Mesothelial cell of epicardium (in vitro differentiated cells): ENCODE measurements at regions not wholly inside any gene's neighbourhood (a gene's known extent, or its start where the extent isn't known, plus 50 kb on each side); places are given as distances from the start of the nearest gene placed in this dataset.

ENCODE experiments used
- DNase-seq, 2 experiments: peaks; one replicate each; pipeline ENCODE4 v3.0.0; 2021; ENCODE audit warnings: low spot score in 2 of 2; ENCODE audit not compliant: unreplicated experiment in 2 of 2
- H3K27ac Mint-ChIP-seq: 2 replicates; pipeline ENCODE4 v1.8.0; 2021; ENCODE audit warnings: mixed read lengths
- H3K27me3 Mint-ChIP-seq: 2 replicates; pipeline ENCODE4 v1.8.0; 2021; ENCODE audit warnings: low read depth, mixed read lengths
- H3K36me3 Mint-ChIP-seq: 2 replicates; pipeline ENCODE4 v1.8.0; 2021; ENCODE audit warnings: mixed read lengths
- H3K4me1 Mint-ChIP-seq: 2 replicates; pipeline ENCODE4 v1.8.0; 2021; ENCODE audit warnings: mixed read lengths
- H3K4me3 Mint-ChIP-seq: 2 replicates; pipeline ENCODE4 v1.8.0; 2021; ENCODE audit warnings: mild to moderate bottlenecking, moderate library complexity, mixed read lengths
- H3K9me3 Mint-ChIP-seq: 2 replicates; pipeline ENCODE4 v1.8.0; 2021; ENCODE audit warnings: mixed read lengths
- CTCF ChIP-seq: fragments of 200-600 bp; sonication (generic); IDR thresholded peaks from one replicate; pipeline ENCODE4 v1.5.0; 2021; ENCODE audit warnings: antibody characterized with exemption; ENCODE audit not compliant: unreplicated experiment

- Mint-ChIP-seq H3K27me3 (no peaks in the 10 kb centered on the region), H3K4me3 (no peak overlapping the region), H3K27ac (no peak overlapping the region), H3K4me1 (peaks cover 21% of the 10 kb centered on the region), H3K36me3 (peaks cover 2% of the 10 kb centered on the region), H3K9me3 (peaks cover 8% of the 10 kb centered on the region)
- DNase-seq, result no peak
- TF ChIP-seq CTCF, result no peak
Measured at GRCh38 chr7:115662676-115663075, 367.9 kb downstream of the TFEC start.

GRCh38 chr7:115662120-115662519 lies 368.4 kb downstream of the TFEC start:
- H3K27ac Mint-ChIP-seq, result no peak overlapping the region
- peaks cover 21% of the 10 kb centered on the region for H3K4me1 Mint-ChIP-seq
- no peak overlapping the region for H3K4me3 Mint-ChIP-seq
- DNase-seq, result no peak
- no peak for TF ChIP-seq CTCF
- H3K36me3 Mint-ChIP-seq, result peaks cover 2% of the 10 kb centered on the region
- H3K9me3 Mint-ChIP-seq, result peaks cover 8% of the 10 kb centered on the region
- no peaks in the 10 kb centered on the region for H3K27me3 Mint-ChIP-seq

- peaks cover 8% of the 10 kb centered on the region for H3K9me3 Mint-ChIP-seq
- peaks cover 7% of the 10 kb centered on the region for H3K4me1 Mint-ChIP-seq
- H3K4me3 Mint-ChIP-seq, result no peak overlapping the region
- H3K36me3 Mint-ChIP-seq, result peaks cover 2% of the 10 kb centered on the region
- H3K27me3 Mint-ChIP-seq, result no peaks in the 10 kb centered on the region
- no peak overlapping the region for H3K27ac Mint-ChIP-seq
- no peak for DNase-seq
- no peak for TF ChIP-seq CTCF
Measured at GRCh38 chr7:115658223-115658622, 372.3 kb downstream of the TFEC start.

GRCh38 chr7:115654384-115655214 lies 376.0 kb downstream of the TFEC start:
- Mint-ChIP-seq H3K27ac (no peak overlapping the region), H3K4me1 (peaks cover under 1% of the 10 kb centered on the region), H3K9me3 (peaks cover 9% of the 10 kb centered on the region), H3K4me3 (no peak overlapping the region), H3K27me3 (no peaks in the 10 kb centered on the region), H3K36me3 (peaks cover 2% of the 10 kb centered on the region)
- no peak for TF ChIP-seq CTCF
- no peak for DNase-seq

- Mint-ChIP-seq H3K9me3 (peaks cover 7% of the 10 kb centered on the region), H3K27ac (no peak overlapping the region), H3K36me3 (no peaks in the 10 kb centered on the region), H3K4me3 (no peak overlapping the region), H3K27me3 (no peaks in the 10 kb centered on the region), H3K4me1 (peaks cover 6% of the 10 kb centered on the region)
- DNase-seq, result no peak
- TF ChIP-seq CTCF, result no peak
Measured at GRCh38 chr7:115649429-115649828, 381.1 kb downstream of the TFEC start.
